HG03457 (cell line): ENCODE measurements at regions not wholly inside any gene's neighbourhood (a gene's known extent, or its start where the extent isn't known, plus 50 kb on each side); places are given as distances from the start of the nearest gene placed in this dataset.
"Not testable (repeated sequence)": the region's sequence is repeated elsewhere in the genome, so short reads cannot be mapped to it uniquely, and the experiment has no call there.

Experiments
- ATAC-seq: cut with Tn5 transposase; IDR thresholded peaks from one replicate; pipeline ENCODE4 v1.9.1; 2021; ENCODE audit warnings: moderate number of reproducible peaks; ENCODE audit not compliant: unreplicated experiment

DNA sequence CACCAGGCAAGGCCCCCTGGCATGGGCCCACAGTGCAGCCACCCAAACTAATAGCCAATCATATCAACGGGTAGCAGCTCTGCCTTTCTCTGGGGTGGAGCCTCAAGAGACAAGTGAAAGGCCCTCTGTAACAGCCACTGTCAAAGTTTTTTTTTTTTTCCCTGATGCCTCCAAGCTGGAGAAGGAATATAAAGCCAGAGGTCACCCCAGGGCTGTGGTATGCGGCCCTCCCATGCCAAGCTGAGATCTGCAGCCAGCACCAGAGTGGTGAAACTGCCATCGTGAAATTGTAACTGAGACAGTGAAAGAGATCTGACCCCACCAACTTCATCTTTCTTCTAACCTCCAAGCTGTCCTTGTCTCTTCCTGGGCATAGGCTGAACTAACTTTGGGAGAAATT is 407.0 kb downstream of the KLHL4 start:
- ATAC-seq: no peak

DNA sequence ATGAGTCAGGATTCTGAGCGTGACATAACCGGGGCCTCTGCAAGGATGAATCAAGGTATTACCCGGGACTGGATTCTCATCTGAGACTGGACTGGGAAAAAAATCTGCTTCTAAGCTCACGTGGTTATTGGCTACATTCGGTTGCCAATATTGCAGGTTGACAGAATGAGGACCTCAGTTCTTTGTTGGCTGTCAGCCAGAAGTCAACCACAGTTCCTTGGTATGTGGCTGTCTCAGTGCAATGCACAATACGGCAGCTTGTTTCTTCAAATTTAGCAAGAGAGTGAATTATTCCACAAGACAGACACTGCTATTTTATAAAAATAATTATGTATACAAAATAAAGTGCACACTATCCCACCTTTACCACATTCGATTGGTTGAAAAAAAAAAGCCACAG is 424.2 kb downstream of the KLHL4 start:
- no peak for ATAC-seq

DNA sequence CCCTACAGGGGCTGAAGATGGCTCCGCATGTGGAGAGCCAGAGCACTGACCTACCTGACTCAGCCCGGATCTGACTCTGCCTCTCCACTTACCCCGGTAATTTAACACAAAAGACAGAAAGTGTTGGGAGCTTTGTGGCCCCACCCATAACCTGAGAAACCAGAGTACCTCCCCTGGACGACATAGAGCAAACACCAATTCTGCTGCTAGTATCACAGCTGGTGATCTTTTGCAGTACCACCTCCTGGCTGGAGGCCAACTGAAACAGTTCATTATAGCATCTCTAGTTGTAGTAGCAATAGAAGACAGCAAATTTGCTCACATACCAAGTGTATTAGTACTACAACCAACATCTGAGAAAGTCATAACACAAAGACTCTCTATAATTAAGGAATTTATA is 443.9 kb downstream of the KLHL4 start:
- ATAC-seq: no peak

DNA sequence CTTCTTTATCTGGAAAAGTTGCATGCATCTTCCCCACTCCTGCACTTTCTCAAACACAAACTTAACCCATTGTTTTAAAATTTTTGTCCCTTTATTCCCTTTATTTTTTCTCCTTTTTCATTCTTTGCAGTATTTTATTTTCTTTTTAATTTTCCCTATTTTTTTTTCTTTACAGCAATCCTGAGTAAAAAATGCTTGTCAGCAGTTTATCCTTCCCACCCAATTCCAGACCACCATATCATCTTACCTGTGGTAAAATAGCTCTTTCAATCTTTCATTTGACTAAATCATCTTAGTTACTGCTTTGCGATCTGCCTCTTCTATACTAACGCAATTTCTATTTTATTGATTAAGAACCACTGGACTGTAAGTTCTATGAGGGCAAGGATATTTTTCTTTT is 450.5 kb downstream of the KLHL4 start:
- no peak for ATAC-seq

DNA sequence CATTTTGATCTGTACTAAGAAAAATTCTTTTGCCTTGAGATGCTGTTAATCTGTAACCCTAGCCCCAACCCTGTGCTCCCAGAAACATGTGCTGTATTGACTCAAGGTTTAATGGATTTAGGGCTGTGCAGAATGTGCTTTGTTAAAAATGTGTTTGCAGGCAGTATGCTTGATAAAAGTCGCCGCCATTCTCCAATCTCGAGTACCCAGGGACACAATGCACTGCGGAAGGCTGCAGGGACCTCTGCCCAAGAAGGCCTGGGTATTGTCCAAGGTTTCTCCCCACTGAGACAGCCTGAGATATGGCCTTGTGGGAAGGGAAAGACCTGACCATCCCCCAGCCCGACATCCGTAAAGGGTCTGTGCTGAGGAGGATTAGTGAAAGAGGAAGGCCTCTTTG is 454.5 kb downstream of the KLHL4 start:
- not testable (repeated sequence) for ATAC-seq

DNA sequence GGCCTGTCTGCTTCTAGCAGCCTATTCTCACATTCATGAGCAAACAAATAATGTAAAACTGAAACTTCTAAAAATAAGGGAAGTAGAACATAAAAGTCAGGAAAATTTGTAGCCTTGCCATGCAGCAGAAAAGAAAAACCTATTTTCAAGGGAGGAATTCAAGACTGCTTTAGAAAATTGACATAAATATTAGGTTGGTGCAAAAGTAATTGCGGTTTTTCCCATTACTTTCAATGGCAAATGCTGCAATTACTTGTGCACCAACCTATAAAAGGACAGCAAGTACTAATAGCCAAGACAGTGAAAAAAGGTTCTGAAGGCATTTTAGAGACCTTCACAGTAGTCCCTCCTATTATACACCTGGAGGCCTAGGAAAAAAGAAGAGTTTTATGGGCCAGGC is 457.8 kb downstream of the KLHL4 start:
- no peak for ATAC-seq

DNA sequence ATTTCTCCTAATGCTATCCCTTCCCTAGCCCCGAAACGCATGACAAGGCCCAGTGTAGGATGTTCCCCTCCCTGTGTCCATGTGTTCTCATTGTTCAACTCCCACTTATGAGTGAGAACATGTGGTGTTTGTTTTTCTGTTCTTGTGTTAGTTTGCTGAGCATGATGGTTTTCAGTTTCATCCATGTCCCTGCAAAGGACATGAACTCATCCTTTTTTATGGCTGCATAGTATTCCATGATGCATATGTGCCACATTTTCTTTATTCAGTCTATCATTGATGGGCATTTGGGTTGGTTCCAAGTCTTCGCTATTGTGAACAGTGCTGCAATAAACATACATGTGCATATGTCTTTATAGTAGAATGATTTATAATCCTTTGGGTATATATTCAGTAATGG is 490.3 kb downstream of the KLHL4 start:
- not testable (repeated sequence) for ATAC-seq

DNA sequence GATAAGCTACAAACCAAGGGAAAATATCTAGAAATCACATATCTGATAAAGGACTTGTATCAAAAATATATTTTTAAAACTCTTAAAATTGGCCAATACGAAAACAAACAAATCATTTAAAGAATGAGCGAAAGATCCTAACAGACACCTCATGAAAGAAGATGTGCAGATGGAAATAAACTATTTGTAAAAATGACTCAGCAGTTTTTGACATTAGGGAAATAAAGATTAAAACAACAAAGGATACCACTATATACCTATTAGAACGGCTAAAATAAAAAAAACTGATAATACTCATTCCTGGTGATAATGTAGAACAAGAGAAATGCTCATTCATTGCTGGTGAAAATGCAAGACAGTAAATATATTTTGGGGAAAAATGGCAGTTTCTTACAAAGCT is 506.4 kb downstream of the KLHL4 start:
- no peak for ATAC-seq

DNA sequence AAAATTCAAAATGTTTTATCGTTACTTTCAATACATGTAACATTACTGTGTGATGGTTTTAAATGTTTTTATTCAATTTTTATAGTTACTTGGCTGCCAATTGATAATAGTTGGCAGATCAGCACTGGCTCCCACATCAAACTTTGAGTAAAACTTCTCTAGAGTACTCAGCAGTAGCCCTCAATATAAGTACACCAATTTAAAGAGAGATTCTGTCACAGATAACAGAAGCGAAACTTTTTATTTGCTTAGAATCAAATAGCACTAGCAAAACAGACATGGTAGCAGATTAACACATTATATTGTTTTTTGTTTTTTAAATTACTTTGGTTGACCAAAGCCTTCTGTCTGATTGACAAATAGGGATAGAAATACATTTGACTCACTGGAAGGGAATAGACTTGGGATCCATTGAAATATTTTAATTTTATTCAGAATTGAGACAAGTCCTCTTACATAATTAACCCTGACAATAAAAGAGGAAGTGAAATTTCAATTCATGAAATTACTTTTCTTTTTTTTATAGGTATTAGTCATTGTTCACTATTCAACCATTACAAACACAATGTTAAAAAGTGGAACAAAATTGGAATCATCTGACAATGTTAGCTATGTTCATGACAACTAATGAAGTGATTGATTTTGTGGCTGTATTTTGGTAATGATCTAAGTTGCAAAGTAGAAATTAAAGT is 554.9 kb downstream of the KLHL4 start:
- ATAC-seq: no peak

DNA sequence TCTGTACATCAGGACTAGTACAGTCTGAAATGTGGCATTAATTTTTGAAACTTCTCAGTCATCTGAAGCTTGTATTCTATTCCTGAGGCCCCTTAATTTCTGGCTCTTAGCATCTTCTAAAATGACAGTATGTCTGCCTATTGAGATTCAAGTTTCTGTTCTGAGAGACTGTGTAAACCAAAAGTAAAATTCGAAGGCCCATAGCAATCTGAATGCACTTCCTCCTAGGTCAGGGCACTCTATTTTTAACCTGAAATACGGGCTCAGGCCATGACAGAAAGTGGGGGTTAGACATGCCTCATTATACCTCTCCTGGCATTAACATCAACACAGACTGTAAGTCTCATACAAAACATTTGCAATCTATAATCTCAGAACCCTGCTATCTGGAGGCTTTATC is 584.4 kb downstream of the KLHL4 start:
- ATAC-seq: no peak

DNA sequence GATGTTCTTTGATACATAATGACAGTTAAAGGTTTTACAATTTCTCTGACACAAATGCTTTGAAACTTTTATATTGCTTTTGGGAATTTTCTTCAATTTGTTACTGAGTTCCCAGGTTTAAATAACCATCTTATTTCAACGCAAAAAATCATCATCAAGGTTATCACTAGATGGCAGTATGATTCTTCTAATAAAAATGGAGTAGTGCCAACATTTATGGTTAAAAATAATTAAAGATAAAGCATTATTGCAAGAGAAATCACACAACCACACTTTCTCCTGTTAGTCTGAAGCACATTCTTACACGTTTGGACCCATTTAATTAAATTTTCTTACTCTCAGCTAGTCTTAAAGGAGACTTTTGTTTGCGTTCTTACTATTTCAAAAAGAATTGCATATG is 611.3 kb upstream of the CPXCR1 start:
- no peak for ATAC-seq

DNA sequence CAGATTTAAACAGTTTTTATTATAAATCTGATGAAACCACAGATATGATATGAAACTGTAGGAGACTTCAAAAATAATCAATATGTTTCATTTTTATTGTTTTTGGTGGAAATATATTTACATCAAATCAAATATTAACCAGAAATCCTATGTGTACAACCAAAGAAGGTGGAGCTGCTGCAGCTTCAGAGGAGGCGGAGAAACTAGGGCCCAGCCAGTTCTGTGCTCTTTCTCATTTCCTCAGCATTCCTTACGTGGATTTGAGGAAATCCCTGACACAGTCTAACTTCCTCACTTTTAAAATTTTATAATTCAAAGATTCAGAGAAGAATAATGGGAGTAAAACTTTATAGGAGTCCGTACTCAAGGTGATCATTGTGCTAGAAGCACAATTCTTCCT is 610.7 kb upstream of the CPXCR1 start:
- no peak for ATAC-seq

DNA sequence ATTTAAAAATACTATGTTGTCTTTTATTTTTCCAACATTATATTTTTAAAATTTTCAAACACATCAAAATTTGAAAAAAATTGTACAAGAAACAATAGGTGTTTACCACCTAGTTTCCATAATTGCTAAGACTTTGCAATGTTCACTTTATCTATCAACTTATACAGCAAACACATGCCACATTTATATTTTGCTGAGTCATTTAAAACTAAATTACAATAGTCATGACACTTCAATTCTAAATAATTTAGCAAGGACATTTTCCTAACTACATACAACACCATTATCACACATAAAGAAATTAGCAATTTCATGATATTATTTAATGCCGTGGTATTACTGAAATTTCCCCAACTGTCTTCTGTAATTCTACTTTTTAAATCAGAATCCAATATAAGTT is 600.4 kb upstream of the CPXCR1 start:
- no peak for ATAC-seq

DNA sequence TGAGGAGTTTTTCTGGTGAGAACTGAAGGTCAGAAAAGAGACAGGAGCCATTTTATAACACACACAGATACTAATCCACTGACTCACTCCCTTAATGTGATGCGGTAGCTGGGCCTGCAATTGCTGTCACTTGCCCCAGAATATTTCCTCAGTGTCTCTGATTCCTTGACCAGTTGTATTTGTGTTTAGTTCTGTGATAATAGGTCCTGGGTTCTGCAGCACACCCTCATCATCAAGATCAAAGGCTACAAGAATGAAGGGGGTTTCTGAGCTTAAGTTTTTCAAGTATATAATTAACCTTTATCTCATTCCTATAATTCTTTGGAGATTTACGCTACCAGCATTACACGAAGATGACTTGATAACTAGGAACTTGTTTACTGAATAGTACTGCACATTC is 576.5 kb upstream of the CPXCR1 start:
- ATAC-seq: no peak

DNA sequence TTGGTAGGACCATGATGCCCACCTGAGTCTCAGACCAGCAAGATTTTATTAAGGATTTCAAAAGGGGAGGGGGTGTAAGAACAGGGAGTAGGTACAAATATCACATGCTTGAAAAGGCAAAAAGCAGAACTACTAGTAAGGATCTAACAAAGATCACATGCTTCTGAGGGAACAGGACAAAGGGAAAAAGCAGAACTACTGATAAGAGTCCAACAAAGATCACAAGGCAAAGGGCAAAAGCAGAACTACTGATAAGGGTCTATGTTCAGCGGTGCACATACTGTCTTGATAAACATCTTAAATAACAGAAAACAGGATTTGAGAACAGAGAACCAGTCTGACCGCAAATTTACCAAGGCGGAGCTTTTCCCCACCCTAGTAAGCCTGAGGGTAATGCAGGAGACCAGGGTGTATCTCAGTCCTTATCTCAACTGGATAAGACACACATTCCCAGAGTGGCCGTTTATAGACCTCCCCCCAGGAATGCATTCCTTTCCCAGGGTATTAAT is 573.0 kb upstream of the CPXCR1 start:
- not testable (repeated sequence) for ATAC-seq

DNA sequence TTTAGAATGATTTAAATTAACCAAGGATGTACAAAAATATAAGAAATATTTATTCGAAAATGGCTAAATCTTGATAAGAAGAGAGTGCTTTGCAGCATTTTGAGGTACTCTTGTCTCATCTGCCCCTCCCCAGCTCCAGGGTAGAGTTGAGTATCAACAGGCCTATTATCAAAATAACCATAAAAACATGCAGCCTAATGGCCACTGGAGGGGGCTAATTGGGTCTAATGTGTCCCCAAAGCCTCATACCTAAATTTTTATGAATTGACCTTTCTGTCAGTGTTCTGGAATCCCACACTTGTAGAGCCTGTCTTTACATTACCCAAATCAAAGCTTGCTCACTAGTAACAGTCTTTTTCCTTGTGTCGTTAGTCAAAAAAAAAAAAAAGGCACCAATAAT is 544.9 kb upstream of the CPXCR1 start:
- ATAC-seq: no peak

DNA sequence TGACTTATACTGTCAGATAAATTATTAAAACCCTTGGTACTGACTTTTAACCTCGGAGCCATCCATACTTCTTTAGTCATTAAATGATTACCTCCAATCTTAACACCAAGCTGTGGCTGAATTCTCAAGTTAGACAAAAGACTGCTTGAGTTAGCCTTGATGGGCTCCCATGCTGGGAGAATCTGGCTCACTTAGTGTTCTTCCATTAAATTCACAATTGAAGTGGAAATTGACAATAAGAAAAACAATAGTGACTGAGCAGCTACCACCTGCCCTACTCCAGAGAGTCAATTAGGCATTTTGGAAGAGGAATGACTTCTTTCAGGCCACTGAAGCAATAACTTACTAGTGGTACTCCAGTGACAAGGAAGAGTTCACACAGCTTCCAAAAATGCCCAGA is 503.0 kb upstream of the CPXCR1 start:
- ATAC-seq: no peak

DNA sequence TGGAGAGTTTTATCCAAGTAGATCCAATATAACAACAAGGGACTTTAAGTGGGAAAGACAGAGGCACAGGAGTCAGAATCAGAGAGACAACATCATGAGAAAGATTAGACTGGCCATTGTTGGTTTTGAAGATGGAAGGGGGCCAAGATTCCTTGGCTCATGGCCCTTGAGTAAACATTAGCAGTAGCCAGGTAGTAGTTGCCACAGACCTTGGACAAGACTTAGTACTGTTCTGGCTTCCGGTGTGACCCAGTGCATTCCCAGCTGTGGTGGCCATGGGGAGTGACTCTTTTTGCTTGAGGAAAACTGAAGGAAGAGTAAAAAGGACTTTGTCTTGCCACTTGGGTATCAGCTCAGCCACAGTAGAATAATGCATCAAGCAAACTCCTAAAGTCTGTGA is 462.2 kb upstream of the CPXCR1 start:
- no peak for ATAC-seq

DNA sequence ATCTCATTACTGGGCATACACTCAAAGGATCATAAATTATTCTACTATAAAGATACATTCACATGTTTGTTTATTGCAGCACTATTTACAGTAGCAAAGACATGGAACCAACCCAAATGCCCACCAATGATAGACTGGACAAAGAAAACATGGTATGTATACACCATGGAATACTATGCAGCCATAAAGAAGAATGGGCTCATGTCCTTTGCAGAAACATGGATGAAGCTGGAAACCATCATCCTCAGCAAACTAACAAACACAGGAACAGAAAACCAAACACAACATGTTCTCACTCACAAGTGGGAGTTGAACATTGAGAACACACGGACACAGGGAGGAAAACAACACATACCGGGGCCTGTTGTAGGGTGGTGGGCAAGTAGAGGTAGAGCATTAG is 433.1 kb upstream of the CPXCR1 start:
- ATAC-seq: not testable (repeated sequence)

DNA sequence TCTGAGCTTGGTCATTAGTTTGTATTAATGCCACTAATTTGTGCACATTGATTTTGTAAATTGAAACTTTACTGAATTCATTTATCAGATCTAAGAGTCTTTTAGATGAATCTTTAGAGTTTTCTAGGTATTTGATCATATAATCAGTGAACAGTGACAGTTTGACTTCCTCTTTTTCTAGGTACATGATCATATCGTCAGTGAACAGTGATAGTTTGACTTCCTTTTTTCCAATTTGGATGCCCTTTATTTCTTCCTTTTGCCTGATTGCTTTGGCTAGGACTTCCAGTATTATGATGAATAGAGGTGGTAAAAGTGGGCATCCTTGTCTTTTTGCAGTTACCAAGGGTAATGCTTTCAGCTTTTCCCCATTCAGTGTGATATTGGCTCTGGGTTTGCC is 421.4 kb upstream of the CPXCR1 start:
- ATAC-seq: no peak

DNA sequence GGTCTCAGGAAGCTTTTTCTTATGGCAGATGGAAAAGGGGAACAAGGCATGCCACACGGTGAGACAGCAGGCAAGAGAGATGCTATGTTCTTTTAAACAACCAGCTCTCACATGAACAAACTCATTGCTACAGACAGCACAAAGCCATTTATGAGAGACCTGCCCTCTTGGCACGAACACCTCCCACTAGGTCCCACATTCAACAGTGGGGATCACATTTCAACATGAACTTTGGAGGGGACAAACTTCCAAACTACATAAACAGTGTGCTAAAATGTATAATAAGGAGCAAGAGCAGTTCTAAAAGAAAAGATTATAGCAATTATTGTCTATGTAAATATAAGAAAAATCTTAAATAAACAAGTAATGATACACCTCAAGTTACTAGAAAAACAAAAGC is 391.8 kb upstream of the CPXCR1 start:
- no peak for ATAC-seq

DNA sequence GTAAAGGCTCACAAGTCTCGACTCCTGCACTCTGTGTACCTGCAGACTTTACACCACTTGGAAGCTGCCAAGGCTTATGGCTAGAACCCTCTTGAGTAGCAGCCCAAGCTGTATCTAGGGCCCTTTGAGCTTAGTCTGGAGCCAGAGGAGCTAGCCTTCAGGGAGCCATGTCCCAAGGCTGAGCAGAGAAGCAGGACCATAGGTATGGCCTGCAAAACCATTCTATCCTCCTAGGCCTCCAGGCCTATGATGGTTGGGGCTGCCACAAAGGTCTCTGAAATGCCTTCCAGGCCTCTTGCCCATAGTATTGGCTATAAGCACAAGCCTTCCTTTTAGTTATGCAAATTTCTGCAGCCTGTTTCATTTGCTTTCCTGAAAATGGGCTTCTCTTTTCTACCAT is 380.7 kb upstream of the CPXCR1 start:
- ATAC-seq: no peak

DNA sequence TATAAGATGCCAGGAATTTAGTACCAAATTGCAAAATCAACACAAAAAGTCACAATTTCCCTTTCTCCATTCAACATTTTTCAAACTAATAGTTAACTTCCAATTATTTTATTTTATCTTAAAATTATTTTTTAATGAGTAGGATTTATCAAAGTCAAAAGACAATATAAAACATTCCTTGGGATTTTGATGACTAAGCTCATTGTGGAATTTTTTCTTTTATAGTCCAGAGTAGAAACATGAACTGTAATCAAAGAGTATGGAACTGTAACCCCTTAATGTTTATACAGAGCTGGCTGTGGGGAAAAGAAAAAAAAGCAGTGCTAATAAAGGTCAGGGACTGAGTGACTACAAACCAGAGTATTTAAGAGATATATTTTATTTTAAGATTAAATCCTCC is 368.6 kb upstream of the CPXCR1 start:
- no peak for ATAC-seq
